K562 (cell line): ENCODE measurements at regions not wholly inside any gene's neighbourhood (a gene's known extent, or its start where the extent isn't known, plus 50 kb on each side); places are given as distances from the start of the nearest gene placed in this dataset.

Experiments
- ATAC-seq: fragments of 200-7000 bp; cut with Tn5 transposase; 3 replicates; pipeline ENCODE4 v1.9.1; 2020; ENCODE audit warnings: moderate library complexity
- BruUV-seq: library from RNA; stranded (reverse); fragments of 400-500 nt; replicated peaks from 2 replicates; lab custom pipeline; 2021; lab: Mats Ljungman, UMichigan
- CTCF ChIA-PET: fragments of 300-600 bp; formaldehyde crosslinking; extraction: SDS; loops from one replicate; lab custom pipeline; 2021; ENCODE audit warnings: low intra/inter-chr PET ratio; lab: Yijun Ruan, JAX
- POLR2A ChIA-PET: fragments of 300-600, 350-650 bp; sonication (Branson Sonifier 250); formaldehyde crosslinking; extraction: SDS; loops from one replicate; lab custom pipeline; 2021; ENCODE audit warnings: antibody characterized with exemption, inconsistent platforms; lab: Yijun Ruan, JAX
- DNase-seq, 4 experiments: peaks; one replicate each; pipeline versions ENCODE4 v3.0.0 to v3.0.0-alpha.2; 2011 to 2018; ENCODE audit warnings: low spot score in 3 of 4, mixed read lengths in 3 of 4; ENCODE audit errors: extremely low read depth in 1 of 4
- FAIRE-seq: peaks from 2 replicates; lab custom pipeline; 2011; peaks lifted over from hg19 to GRCh38; lab: Jason Lieb, UNC
- H2AFZ ChIP-seq: 2 replicates; pipeline ENCODE4 v1.6.0; 2011; ENCODE audit warnings: low read depth, low read length, control low read depth, inconsistent platforms
- H3K27ac ChIP-seq: fragments of 200-600 bp; 3 replicates; pipeline ENCODE4 v1.8.0; 2011; ENCODE audit warnings: low read depth, mild to moderate bottlenecking, control low read depth, inconsistent platforms, low read length, moderate library complexity, mixed read lengths; ENCODE audit errors: extremely low read depth
- H3K27me3 ChIP-seq, 2 experiments: fragments of 300-600 bp in 1 of 2; 2 replicates in 1 of 2; 3 replicates in 1 of 2; pipeline versions ENCODE4 v1.6.0 to v1.8.0; 2011; ENCODE audit warnings: inconsistent platforms in 2 of 2, low read length in 2 of 2, mild to moderate bottlenecking in 1 of 2, mixed read lengths in 1 of 2, moderate library complexity in 1 of 2; ENCODE audit not compliant: control insufficient read depth in 2 of 2, insufficient read depth in 2 of 2
- H3K36me3 ChIP-seq: fragments of 300-600 bp; 3 replicates; pipeline ENCODE4 v1.8.0; 2011; ENCODE audit warnings: mild to moderate bottlenecking, low read length, inconsistent platforms; ENCODE audit not compliant: control insufficient read depth, insufficient read depth
- H3K4me1 ChIP-seq, 2 experiments: fragments of 200-600 bp in 1 of 2; replicated peaks in 1 of 2; 2 replicates in 1 of 2; 3 replicates in 1 of 2; pipeline versions ENCODE4 v1.5.1 to v1.8.0; 2011; ENCODE audit warnings: inconsistent platforms in 2 of 2, low read length in 2 of 2, mild to moderate bottlenecking in 1 of 2, mixed read lengths in 1 of 2, moderate library complexity in 1 of 2; ENCODE audit not compliant: control insufficient read depth in 2 of 2, insufficient read depth in 2 of 2
- H3K4me2 ChIP-seq: 2 replicates; pipeline ENCODE4 v1.6.1; 2011; ENCODE audit warnings: low read length, control low read depth, inconsistent platforms, mixed read lengths; ENCODE audit not compliant: insufficient read depth
- H3K4me3 ChIP-seq: fragments of 200-600 bp; sonication (generic), shearing (Covaris generic); 2 replicates; pipeline ENCODE4 v1.5.1; 2016; ENCODE audit warnings: control low read depth, inconsistent platforms
- H3K79me2 ChIP-seq: fragments of 200-600 bp; 3 replicates; pipeline ENCODE4 v1.8.0; 2011; ENCODE audit warnings: low read length, inconsistent platforms; ENCODE audit not compliant: control insufficient read depth, insufficient read depth
- H3K9ac ChIP-seq, 2 experiments: 2 replicates each; pipeline versions ENCODE4 v1.6.0 to v1.6.1; 2011; ENCODE audit warnings: low read depth in 2 of 2, low read length in 2 of 2, control low read depth in 1 of 2, inconsistent platforms in 1 of 2, mild to moderate bottlenecking in 1 of 2, mixed read lengths in 1 of 2; ENCODE audit not compliant: insufficient read depth in 1 of 2
- H3K9me1 ChIP-seq: one replicate; pipeline ENCODE4 v1.6.0; 2011; ENCODE audit warnings: inconsistent platforms, mild to moderate bottlenecking, low read length, moderate library complexity; ENCODE audit not compliant: control insufficient read depth, insufficient read depth
- H3K9me3 ChIP-seq: replicated peaks from 2 replicates; pipeline ENCODE4 v1.5.1; 2011; ENCODE audit warnings: low read depth, low read length, inconsistent platforms; ENCODE audit not compliant: control insufficient read depth, insufficient read depth
- H4K20me1 ChIP-seq: replicated peaks from 2 replicates; pipeline ENCODE4 v1.6.1; 2011; ENCODE audit warnings: low read length, inconsistent platforms, mixed read lengths; ENCODE audit not compliant: control insufficient read depth, insufficient read depth
- EHMT2 ChIP-seq: fragments of 450-650 bp; IDR thresholded peaks from 2 replicates; pipeline ENCODE4 v1.6.1; 2018; ENCODE audit warnings: antibody characterized with exemption
- ETV1 ChIP-seq: fragments of 450-650 bp; conservative IDR thresholded peaks from 2 replicates; pipeline ENCODE4 v1.6.1; 2016; ENCODE audit warnings: missing genetic modification characterization, control low read depth, low read depth, missing compliant biosample characterization
- GABPA ChIP-seq: fragments of 200-800 bp; sonication (Bioruptor generic); conservative IDR thresholded peaks from 2 replicates; pipeline ENCODE4 v1.6.1; 2016; ENCODE audit warnings: low read depth, missing genetic modification characterization, missing compliant biosample characterization
- MIER1 ChIP-seq: fragments of 450-650 bp; IDR thresholded peaks from 2 replicates; pipeline ENCODE4 v1.6.1; 2016; ENCODE audit warnings: antibody characterized with exemption, mild to moderate bottlenecking, low read depth
- POLR2B ChIP-seq: fragments of 450-650 bp; IDR thresholded peaks from 2 replicates; pipeline ENCODE4 v1.6.1; 2018; ENCODE audit warnings: low read depth; ENCODE audit not compliant: partially characterized antibody
- PRMT5 ChIP-seq: sonication (generic); formaldehyde crosslinking; IDR thresholded peaks from 2 replicates; pipeline ENCODE4 v1.5.0; 2020; ENCODE audit warnings: missing genetic modification reagents
- RCOR1 ChIP-seq, 2 experiments: IDR thresholded peaks; 2 replicates each; pipeline ENCODE4 v1.6.1; 2012; ENCODE audit warnings: low read depth in 2 of 2, low read length in 2 of 2, borderline replicate concordance in 1 of 2, improper control_type of control experiment in 1 of 2
- ZBTB40 ChIP-seq, 2 experiments: fragments of 450-650 bp in 1 of 2; sonication (generic) in 1 of 2; formaldehyde crosslinking in 1 of 2; IDR thresholded peaks; 2 replicates each; pipeline versions ENCODE4 v1.7.1 to v1.9.0; 2016 to 2022; ENCODE audit warnings: inconsistent platforms in 1 of 2, mild to moderate bottlenecking in 1 of 2, missing genetic modification reagents in 1 of 2
- ZFP30 ChIP-seq: fragments of 250-450 bp; sonication (Bioruptor Pico); IDR thresholded peaks from 2 replicates; pipeline ENCODE4 v1.8.0; 2022; ENCODE audit warnings: moderate library complexity, mild to moderate bottlenecking, inconsistent platforms, borderline replicate concordance
- ZNF175 ChIP-seq: fragments of 200-800 bp; sonication (Bioruptor generic); IDR thresholded peaks from 2 replicates; pipeline ENCODE4 v1.6.1; 2016; ENCODE audit warnings: low read depth, mild to moderate bottlenecking, missing genetic modification characterization, missing compliant biosample characterization
- ZNF766 ChIP-seq: fragments of 200-800 bp; sonication (Bioruptor generic); conservative IDR thresholded peaks from 2 replicates; pipeline ENCODE4 v1.6.1; 2016; ENCODE audit warnings: missing genetic modification characterization, missing compliant biosample characterization
- WGBS: fragments of 100-300 bp; shearing (Covaris generic); methylation state at CpG from one replicate; pipeline ENCODE4 v1.1.6; 2016; ENCODE audit warnings: low coverage, mixed read lengths; ENCODE audit not compliant: insufficient coverage; ENCODE audit errors: missing lambda C conversion rate; 5-methylcytosine and 5-hydroxymethylcytosine counted together
- in situ Hi-C: fragments of 300-500 bp; cut with MboI; formaldehyde crosslinking; loops from 4 replicates; pipeline ENCODE4 v1.15.0; 2018; ENCODE audit warnings: inconsistent platforms, mixed read lengths
- intact Hi-C: fragments of 100-400 bp; cut with micrococcal nuclease; formaldehyde crosslinking; loops from 2 replicates; pipeline ENCODE4 v1.14.2; 2022
- TF ChIP-seq, protein P1 (sequence below): sonication (generic); formaldehyde crosslinking; IDR thresholded peaks from 2 replicates; pipeline ENCODE4 v1.8.0; 2023; ENCODE audit warnings: mild to moderate bottlenecking, missing genetic modification reagents

- Histone ChIP-seq H3K9me1 (no peaks in the 10 kb centered on the region), H3K4me1 (no peaks in the 10 kb centered on the region), H3K27me3 (peaks cover 0 to 18% of the 10 kb centered on the region in 2 experiments; a peak in 2 of 5 replicates), H3K9ac (no peak overlapping the region), H2AFZ (no peak overlapping the region), H3K27ac (no peak overlapping the region), H3K4me2 (no peak overlapping the region), H3K9me3 (no peaks in the 10 kb centered on the region), H4K20me1 (no peaks in the 10 kb centered on the region), H3K79me2 (no peaks in the 10 kb centered on the region), H3K36me3 (no peaks in the 10 kb centered on the region), H3K4me3 (no peak overlapping the region)
- intact Hi-C loops (no loop called here), in situ Hi-C loops (no loop called here)
- POLR2A ChIA-PET = interaction anchor here (0.6 to 1.0 kb wide), 2 partner anchors 8 to 100 kb away, joined by 3 read pairs; no protein-coding TSS in a partner anchor
- BruUV-seq = no TSS peak
- CTCF ChIA-PET = no interaction called here
- no peak for DNase-seq
- 0% methylated on average over 3 of the region's 3 CpGs for WGBS
- ATAC-seq = no peak
- FAIRE-seq = no peak
- TF ChIP-seq EHMT2 (peak; percentile 95), GABPA (tag) (peak; percentile 56), MIER1 (peak; percentile 88), ZBTB40 (IDR thresholded peaks at IDR 0.05) (peak; percentile 36; the same call in 1 of the 2 replicates), ZBTB40 (CRISPR knock-in tag; IDR thresholded peaks at IDR 0.05) (no peak), PRMT5 (CRISPR knock-in tag) (peak; percentile 65; the same call in 1 of the 2 replicates), ZFP30 (no peak), ETV1 (peak; percentile 41; the same call in 1 of the 2 replicates), ZNF175 (0 out of 2 replicates have a peak, but pooled peaks have one; percentile 39), ZNF766 (0 out of 2 replicates have a peak, but pooled peaks have one; percentile 39), RCOR1 (IDR thresholded peaks at IDR 0.05; ENCODE audit: borderline replicate concordance in 1 of 2, low read depth in 2 of 2, low read length in 2 of 2) (0 out of 4 replicates have a peak, but pooled peaks of 1 of the 2 experiments have one; percentile 10), POLR2B (no peak)
- TF ChIP-seq, protein P1, sequence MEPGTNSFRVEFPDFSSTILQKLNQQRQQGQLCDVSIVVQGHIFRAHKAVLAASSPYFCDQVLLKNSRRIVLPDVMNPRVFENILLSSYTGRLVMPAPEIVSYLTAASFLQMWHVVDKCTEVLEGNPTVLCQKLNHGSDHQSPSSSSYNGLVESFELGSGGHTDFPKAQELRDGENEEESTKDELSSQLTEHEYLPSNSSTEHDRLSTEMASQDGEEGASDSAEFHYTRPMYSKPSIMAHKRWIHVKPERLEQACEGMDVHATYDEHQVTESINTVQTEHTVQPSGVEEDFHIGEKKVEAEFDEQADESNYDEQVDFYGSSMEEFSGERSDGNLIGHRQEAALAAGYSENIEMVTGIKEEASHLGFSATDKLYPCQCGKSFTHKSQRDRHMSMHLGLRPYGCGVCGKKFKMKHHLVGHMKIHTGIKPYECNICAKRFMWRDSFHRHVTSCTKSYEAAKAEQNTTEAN = no peak
These were observed 50.4 kb upstream of the TBC1D21 start for GRCh38 chr15:73822998-73823397.
